ENCODE measurements at regions not wholly inside any gene's neighbourhood (a gene's known extent, or its start where the extent isn't known, plus 50 kb on each side); places are given as distances from the start of the nearest gene placed in this dataset.

DNA sequence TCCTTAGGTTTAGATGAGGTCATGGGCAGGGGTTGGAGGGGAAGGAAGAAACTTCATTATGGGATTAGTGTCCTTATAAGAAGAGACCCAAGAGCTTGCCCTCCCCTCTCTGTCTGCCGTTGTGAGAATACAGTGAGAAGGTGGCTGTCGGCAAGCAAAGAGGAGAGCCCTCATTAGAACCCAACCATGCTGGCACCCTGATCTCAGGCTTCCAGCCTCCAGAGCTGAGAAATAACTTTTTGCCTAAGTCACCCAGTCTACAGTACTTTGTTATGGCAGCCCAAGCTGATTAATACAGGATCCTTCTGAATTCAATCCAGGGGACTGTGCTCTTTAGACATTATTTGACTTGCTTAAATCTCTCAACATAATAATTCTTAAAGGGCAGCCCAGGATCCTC lies 209.0 kb downstream of the RNF152 start:
- no peak overlapping the region for H3K4me3 ChIP-seq (ENCODE audit: low read length)
- H3K9me3 ChIP-seq (ENCODE audit: low read length), result peaks cover 3% of the 10 kb centered on the region

DNA sequence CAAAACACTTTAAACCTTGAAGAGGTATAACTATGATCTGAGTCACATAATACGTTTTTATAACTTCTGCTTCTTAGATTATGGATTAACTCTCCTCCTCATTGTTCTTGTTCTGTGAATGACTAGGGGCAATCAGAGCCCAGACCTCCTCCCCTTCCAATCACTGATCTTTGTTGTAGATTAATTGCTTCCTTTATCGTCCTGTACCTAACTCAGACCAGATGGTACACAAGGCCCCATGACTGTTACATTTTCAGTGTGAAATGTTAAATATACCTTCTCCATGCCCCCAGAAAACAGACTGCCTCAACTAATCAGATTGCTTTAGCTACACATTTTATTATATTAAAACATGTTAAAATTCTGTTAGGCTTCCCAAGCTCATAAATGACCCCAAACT lies 211.7 kb downstream of the RNF152 start:
- Histone ChIP-seq H3K27me3 (ENCODE audit: insufficient read depth, low read length) (no peaks in the 10 kb centered on the region), H3K4me3 (ENCODE audit: low read length) (no peak overlapping the region), H2AFZ (ENCODE audit: low read depth, low read length) (no peak overlapping the region), H3K4me1 (ENCODE audit: insufficient read depth, low read length) (no peaks in the 10 kb centered on the region), H3K9me3 (ENCODE audit: low read length) (peaks cover 3% of the 10 kb centered on the region), H3K36me3 (ENCODE audit: insufficient read depth, low read length) (no peaks in the 10 kb centered on the region)

More for the DNA sequence above, 209.0 kb downstream of the RNF152 start:
- Histone ChIP-seq H3K27me3 (ENCODE audit: insufficient read depth, low read length) (no peaks in the 10 kb centered on the region), H3K36me3 (ENCODE audit: insufficient read depth, low read length) (no peaks in the 10 kb centered on the region), H2AFZ (ENCODE audit: low read depth, low read length) (no peak overlapping the region), H3K4me1 (ENCODE audit: insufficient read depth, low read length) (no peaks in the 10 kb centered on the region)

DNA sequence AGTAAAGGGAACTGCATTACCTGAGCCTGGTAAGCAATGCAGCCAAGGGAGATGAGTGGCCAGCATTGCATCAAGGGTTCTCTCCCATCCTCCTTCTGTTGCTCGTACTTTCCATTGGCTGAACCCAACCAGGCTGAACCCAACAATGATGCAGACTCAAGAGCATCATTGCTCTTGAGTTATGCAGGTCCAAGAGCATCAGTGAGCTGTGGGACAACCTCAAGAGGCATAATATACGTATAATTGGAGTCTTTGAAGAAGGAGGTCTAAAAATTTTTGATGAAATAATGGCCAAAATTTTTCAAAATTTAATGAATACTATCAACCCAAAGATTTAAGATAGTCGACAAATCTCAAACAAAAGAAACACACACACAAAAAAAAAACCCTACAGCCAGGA lies 213.0 kb downstream of the RNF152 start:
- Histone ChIP-seq H3K9me3 (ENCODE audit: low read length) (peaks cover 3% of the 10 kb centered on the region), H3K4me3 (ENCODE audit: low read length) (no peak overlapping the region), H3K4me1 (ENCODE audit: insufficient read depth, low read length) (no peaks in the 10 kb centered on the region), H2AFZ (ENCODE audit: low read depth, low read length) (no peak overlapping the region), H3K36me3 (ENCODE audit: insufficient read depth, low read length) (no peaks in the 10 kb centered on the region), H3K27me3 (ENCODE audit: insufficient read depth, low read length) (no peaks in the 10 kb centered on the region)

DNA sequence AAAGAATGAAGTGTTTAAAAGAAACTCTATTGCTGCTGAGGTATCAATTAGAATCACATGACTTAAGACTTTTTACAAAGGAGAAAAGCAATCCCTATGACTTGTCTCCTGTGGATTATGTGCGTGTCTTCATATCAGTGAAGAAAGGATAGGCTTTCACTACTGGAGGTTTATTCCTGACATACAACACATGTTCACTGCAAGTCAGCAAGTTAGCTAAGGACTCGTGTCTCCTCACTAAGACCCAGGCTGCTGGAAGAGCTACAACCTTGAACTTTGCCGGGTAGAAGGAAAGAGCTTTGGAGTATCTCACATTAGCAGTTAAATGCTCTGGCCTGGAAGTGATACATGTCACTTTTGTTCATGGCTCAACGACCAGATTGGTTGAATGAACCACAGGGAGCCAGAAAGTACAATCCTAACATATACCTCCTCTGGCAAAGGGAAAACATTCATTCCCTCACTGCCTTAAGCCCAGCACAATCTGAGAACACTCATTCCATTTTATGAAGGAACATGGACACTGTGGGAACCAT lies 215.3 kb downstream of the RNF152 start:
- H3K4me1 ChIP-seq (ENCODE audit: insufficient read depth, low read length), result no peaks in the 10 kb centered on the region
- H3K4me3 ChIP-seq (ENCODE audit: low read length), result no peak overlapping the region
- H3K36me3 ChIP-seq (ENCODE audit: insufficient read depth, low read length), result no peaks in the 10 kb centered on the region
- peaks cover 3% of the 10 kb centered on the region for H3K9me3 ChIP-seq (ENCODE audit: low read length)
- no peaks in the 10 kb centered on the region for H3K27me3 ChIP-seq (ENCODE audit: insufficient read depth, low read length)
- no peak overlapping the region for H2AFZ ChIP-seq (ENCODE audit: low read depth, low read length)

DNA sequence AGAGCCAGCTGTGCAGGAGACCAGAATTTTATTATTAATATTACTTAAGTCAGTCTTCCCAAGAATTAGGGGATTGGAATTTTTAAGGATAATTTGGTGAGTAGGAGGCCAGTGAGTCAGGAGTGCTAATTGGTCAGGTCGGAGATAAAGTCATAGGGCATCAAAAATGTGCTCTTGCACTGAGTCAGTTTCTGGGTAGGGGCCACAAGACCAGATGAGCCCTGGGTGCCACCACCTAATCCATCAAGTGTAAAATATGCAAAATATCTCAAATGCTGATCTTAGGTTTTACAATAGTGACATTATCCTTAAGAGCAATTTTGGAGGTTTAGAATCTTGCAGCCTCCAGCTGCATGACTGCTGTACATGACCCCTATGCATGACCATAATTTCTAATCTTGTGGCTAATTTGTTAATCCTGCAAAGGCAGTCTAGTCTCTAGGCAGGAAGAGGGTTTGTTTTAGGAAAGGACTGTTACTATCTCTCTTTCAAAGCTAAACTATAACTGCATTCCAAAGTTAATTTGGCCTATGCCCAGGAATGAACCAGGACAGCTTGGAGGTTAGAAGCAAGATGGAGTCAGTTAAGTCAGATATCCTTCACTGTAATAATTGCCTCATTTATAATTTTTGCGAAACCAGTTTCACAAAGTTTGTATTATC lies 215.9 kb downstream of the RNF152 start:
- no peak overlapping the region for H3K4me3 ChIP-seq (ENCODE audit: low read length)
- no peaks in the 10 kb centered on the region for H3K27me3 ChIP-seq (ENCODE audit: insufficient read depth, low read length)
- no peaks in the 10 kb centered on the region for H3K36me3 ChIP-seq (ENCODE audit: insufficient read depth, low read length)
- no peak overlapping the region for H2AFZ ChIP-seq (ENCODE audit: low read depth, low read length)
- H3K4me1 ChIP-seq (ENCODE audit: insufficient read depth, low read length), result no peaks in the 10 kb centered on the region
- peaks cover 3% of the 10 kb centered on the region for H3K9me3 ChIP-seq (ENCODE audit: low read length)

DNA sequence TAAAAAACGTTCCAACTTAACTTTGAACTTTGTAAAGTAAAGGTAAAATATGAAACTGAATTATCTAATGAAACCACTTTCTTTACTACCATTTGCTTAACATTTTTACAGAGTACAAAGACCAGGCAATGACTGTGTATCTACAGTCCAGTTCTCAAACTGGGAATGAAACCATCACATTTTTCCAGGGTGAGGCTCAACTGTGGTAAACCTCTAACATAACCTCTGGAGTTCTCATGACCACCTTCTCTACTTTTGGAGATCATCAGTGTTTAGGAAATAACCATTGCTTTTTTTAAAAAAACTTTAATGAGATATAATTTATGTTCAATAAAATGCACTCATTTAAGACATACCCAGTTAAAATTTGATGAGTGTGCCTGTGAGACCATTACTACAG lies 223.5 kb downstream of the RNF152 start:
- H3K4me3 ChIP-seq (ENCODE audit: low read length), result no peak overlapping the region
- H3K36me3 ChIP-seq (ENCODE audit: insufficient read depth, low read length), result no peaks in the 10 kb centered on the region
- H3K27me3 ChIP-seq (ENCODE audit: insufficient read depth, low read length), result no peaks in the 10 kb centered on the region
- no peaks in the 10 kb centered on the region for H3K4me1 ChIP-seq (ENCODE audit: insufficient read depth, low read length)
- no peak overlapping the region for H2AFZ ChIP-seq (ENCODE audit: low read depth, low read length)
- H3K9me3 ChIP-seq (ENCODE audit: low read length), result no peaks in the 10 kb centered on the region

DNA sequence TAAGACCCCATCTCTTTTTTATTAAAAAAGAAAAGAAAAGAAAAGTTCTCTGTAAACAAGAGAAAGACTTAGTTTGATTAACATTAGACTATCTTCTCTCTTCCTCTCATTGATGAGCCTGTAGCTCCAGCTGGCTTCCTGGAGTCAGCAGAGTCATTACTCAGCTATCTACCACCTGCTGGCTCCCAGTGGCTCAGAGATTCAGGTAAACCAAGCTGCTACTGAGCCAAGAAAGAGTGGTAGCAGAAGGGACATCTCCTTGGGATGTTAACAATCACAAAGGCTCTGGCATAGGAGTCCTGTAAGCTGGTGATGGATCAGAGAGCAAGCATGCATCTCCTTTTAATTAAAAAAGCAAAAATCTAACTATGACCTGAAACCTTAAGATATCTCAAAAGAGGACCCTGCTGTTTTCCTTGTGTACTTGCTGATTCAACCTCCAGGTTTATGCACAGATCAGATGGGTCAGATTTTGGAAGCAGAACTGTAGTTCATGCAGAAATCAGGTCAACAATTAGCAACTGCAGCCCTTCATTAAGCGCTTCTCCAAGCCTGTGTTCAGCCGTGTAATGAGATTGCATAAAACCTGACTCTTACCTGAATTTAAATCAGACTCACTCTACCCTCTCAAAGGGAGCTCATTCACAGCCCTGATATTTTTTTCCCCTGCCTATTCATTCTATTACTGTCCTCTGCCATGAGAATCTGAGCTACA lies 225.8 kb downstream of the RNF152 start:
- Histone ChIP-seq H3K27me3 (ENCODE audit: insufficient read depth, low read length) (no peaks in the 10 kb centered on the region), H3K4me3 (ENCODE audit: low read length) (no peak overlapping the region)

DNA sequence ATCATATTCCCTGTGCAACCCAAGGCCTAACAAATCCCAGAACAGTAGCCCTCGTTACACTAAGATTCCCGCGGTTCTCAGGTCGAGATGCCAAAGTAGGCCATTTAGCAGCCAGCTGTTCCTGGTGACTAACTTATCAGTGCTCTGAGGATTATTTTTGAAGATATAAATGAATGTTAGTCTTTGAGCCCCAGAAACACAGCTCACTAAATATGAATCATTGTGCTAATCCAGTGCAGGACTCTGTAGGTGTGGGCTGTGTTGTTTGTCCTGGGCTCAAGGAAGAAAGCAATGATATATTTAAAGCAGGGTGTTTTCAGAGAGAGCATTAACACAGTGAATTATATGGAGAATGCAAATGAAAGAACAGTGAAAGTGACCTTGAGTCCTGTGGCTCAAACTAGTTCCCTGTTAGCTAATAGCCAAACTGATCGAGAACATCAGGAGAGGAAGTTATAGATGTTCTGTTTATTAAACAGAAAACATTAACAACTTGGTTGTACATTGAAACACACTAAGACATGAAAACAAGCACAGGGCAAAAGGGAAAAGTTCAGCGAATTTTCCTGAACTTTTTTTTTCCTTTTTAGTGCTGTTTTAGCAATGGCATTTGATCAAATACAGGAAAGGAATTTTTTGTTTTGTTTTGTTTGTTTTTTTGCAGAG lies 228.3 kb downstream of the RNF152 start:
- no peaks in the 10 kb centered on the region for H3K27me3 ChIP-seq (ENCODE audit: insufficient read depth, low read length)
- H3K36me3 ChIP-seq (ENCODE audit: insufficient read depth, low read length), result no peaks in the 10 kb centered on the region
- H3K4me1 ChIP-seq (ENCODE audit: insufficient read depth, low read length), result no peaks in the 10 kb centered on the region
- no peaks in the 10 kb centered on the region for H3K9me3 ChIP-seq (ENCODE audit: low read length)
- H3K4me3 ChIP-seq (ENCODE audit: low read length), result no peak overlapping the region
- no peak overlapping the region for H2AFZ ChIP-seq (ENCODE audit: low read depth, low read length)

More for the DNA sequence above, 225.8 kb downstream of the RNF152 start:
- H2AFZ ChIP-seq (ENCODE audit: low read depth, low read length), result no peak overlapping the region
- no peaks in the 10 kb centered on the region for H3K9me3 ChIP-seq (ENCODE audit: low read length)
- H3K36me3 ChIP-seq (ENCODE audit: insufficient read depth, low read length), result no peaks in the 10 kb centered on the region
- no peaks in the 10 kb centered on the region for H3K4me1 ChIP-seq (ENCODE audit: insufficient read depth, low read length)

DNA sequence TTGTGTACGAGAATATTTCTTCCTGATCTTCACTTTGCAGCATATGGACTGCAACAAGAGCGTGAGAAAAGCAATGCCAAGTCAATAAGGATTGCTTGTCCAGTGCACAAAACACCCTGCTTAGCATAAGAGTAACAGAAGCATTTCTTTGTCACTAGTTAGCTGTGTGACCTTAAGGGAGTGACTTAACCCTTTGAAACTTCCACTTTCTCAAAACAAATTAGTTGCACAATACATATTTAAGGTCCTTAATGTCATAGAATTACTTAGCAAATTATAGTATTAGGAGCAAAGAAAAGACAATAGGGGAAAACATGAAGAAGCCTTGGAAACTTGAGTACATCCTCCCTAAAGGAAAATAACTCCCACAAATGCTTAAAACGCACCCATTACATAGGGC lies 230.1 kb downstream of the RNF152 start:
- no peaks in the 10 kb centered on the region for H3K36me3 ChIP-seq (ENCODE audit: insufficient read depth, low read length)
- no peak overlapping the region for H3K4me3 ChIP-seq (ENCODE audit: low read length)
- H3K4me1 ChIP-seq (ENCODE audit: insufficient read depth, low read length), result no peaks in the 10 kb centered on the region
- no peaks in the 10 kb centered on the region for H3K9me3 ChIP-seq (ENCODE audit: low read length)
- no peak overlapping the region for H2AFZ ChIP-seq (ENCODE audit: low read depth, low read length)
- H3K27me3 ChIP-seq (ENCODE audit: insufficient read depth, low read length), result no peaks in the 10 kb centered on the region

DNA sequence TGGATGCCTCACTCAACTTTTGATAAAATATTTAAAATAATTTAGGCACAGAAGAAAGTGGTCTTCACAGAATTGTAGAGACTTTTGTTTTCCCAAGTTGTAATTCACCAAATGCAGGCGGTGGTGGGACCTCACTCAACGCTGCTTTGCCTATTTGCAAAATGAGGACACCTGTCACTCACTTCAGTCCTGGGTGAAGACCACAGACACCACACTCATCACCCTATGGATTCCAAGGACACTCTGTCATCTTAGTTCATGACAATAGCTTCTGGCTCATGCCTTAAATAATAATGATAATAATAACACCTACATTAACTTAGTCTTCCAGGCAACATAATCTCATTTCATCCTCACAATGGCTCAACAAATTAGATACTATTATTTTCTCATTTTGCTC lies 234.4 kb downstream of the RNF152 start:
- Histone ChIP-seq H3K9me3 (ENCODE audit: low read length) (no peaks in the 10 kb centered on the region), H2AFZ (ENCODE audit: low read depth, low read length) (no peak overlapping the region), H3K27me3 (ENCODE audit: insufficient read depth, low read length) (no peaks in the 10 kb centered on the region), H3K4me3 (ENCODE audit: low read length) (no peak overlapping the region), H3K36me3 (ENCODE audit: insufficient read depth, low read length) (no peaks in the 10 kb centered on the region), H3K4me1 (ENCODE audit: insufficient read depth, low read length) (peaks cover 2% of the 10 kb centered on the region)

DNA sequence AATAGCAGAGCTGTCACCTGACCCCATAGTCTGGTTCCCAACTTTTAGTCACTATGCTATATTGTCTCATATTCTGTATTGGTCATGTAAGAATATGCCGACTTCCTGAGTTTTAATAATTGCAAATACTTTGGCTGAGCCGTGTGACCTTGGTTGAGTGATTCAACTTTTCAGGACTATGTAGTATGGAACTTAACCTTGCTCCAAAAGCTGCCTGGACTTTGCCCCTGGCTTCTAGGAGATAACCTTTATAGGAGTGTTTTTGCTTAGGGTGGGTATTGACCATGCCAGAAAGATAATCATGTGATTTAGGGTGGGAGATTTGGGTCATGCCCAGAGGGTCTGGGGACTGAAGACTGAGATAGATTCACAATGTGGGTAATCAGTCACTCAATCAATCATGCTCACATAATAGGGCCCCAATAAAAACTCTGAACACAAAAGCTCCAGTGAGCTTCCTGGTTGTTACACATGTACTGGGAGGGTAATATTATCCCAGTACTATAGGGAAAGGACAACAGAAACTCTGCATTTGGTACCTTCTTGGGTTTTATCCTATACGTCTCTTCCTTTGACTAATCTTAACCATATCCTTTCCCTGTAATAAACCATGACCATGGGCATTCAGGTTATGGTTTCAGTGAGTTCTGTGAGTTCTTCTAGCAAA lies 235.6 kb downstream of the RNF152 start:
- H2AFZ ChIP-seq (ENCODE audit: low read depth, low read length), result no peak overlapping the region
- H3K4me1 ChIP-seq (ENCODE audit: insufficient read depth, low read length), result peaks cover 2% of the 10 kb centered on the region
- no peaks in the 10 kb centered on the region for H3K9me3 ChIP-seq (ENCODE audit: low read length)
- no peaks in the 10 kb centered on the region for H3K36me3 ChIP-seq (ENCODE audit: insufficient read depth, low read length)
- no peak overlapping the region for H3K4me3 ChIP-seq (ENCODE audit: low read length)
- no peaks in the 10 kb centered on the region for H3K27me3 ChIP-seq (ENCODE audit: insufficient read depth, low read length)

DNA sequence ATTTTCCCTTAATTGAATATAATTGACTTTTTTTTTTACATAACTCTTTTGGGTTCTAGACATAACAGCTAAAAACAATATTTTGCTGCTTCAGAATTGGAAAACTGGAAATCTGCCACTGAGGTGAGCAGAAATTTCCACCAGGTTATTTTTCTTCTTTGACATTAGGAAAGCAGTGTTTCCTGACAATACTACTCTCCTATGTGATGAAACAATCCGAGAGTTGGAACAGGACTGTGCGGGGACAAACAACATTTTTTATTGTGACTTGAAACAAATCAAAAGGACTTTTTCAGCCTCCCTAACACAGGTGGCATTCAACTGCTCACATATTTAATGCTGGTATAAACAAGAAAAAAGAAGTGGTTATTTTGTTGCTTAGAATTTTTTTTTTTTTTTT lies 237.2 kb downstream of the RNF152 start:
- Histone ChIP-seq H3K4me3 (ENCODE audit: low read length) (no peak overlapping the region), H3K4me1 (ENCODE audit: insufficient read depth, low read length) (peaks cover 2% of the 10 kb centered on the region), H2AFZ (ENCODE audit: low read depth, low read length) (no peak overlapping the region), H3K9me3 (ENCODE audit: low read length) (no peaks in the 10 kb centered on the region), H3K27me3 (ENCODE audit: insufficient read depth, low read length) (no peaks in the 10 kb centered on the region), H3K36me3 (ENCODE audit: insufficient read depth, low read length) (no peaks in the 10 kb centered on the region)

All from neuron (in vitro differentiated cells).